HG02852 (cell line): ENCODE measurements at regions not wholly inside any gene's neighbourhood (a gene's known extent, or its start where the extent isn't known, plus 50 kb on each side); places are given as distances from the start of the nearest gene placed in this dataset.

Source experiments
- ATAC-seq: cut with Tn5 transposase; IDR thresholded peaks from one replicate; pipeline ENCODE4 v1.9.1; 2021; ENCODE audit warnings: mild to moderate bottlenecking, moderate library complexity; ENCODE audit not compliant: unreplicated experiment

DNA sequence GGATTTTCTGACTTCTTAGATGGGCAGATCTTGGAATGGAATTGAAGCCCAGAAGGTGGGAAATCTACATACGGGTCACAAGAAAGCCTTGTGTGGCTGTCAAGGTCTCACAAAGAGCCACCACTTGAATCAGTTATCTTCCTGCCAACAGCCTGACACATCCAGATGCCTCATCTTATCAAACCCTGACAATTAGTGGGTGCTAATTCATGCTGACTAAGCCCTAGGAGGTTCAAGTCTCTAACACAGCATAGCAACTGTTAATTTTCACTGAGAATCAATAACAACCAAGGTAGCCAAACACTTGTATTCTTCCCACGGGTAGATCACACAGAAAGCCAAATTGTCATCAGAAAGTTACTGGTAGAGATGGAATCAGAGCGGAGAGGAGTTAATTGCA is 222.2 kb downstream of the TMEM167A start:
- ATAC-seq, result no peak

DNA sequence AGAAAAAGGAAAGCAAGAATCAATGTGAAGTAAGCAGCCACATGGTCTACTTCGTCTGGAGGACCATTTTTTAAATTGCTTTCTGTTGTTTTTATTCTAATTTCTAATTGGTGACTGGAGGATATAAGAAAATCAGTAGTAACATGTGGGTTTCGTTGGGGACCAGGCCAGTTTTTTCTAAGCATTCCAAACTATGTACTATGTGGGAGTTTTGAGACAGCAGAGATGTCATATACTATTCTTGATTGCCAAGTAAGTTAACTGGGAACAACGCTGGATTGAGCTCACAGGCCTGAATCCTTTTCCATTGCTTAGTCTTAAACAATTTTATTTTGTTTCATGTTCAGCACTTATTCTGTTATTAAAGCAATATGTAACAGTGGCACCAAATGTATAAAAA is 225.7 kb downstream of the TMEM167A start:
- ATAC-seq, result no peak

DNA sequence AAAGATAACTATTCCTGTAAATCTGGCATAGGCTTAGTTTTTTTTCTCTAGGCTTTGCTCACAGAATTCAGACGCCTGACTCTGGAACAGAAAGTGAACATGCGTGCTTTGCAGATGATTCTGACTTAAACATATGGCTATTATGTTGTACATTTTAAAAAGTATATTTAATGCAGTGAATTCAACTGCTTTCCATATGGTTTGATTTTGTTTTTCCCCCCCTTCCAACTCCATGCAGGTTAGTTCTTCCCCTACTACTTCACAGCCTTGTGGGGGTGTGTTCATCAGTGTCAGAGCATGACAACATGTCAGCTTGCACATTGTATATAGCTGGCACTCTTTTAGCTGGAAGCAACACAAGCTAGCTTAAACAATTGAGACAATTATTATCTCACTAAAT is 226.8 kb downstream of the TMEM167A start:
- ATAC-seq, result no peak

DNA sequence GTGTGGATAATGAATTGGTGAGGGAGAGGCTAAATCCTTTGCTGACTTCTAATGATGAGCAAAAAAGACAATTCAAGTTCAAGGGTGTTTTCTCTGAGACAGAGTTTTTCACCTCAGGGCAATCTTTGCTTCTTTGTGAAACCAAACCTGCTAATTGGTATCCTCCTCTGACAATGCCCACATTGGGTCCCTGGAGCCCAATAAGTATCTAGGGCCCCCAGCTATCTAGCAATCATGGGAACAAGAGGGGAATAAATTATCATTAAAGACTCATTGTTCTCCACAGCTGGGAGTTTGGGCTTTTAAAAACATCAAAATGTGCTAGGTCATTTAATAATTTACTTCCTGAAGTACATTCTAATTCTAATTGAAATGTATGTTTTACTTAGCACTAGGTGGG is 227.3 kb downstream of the TMEM167A start:
- ATAC-seq, result no peak

DNA sequence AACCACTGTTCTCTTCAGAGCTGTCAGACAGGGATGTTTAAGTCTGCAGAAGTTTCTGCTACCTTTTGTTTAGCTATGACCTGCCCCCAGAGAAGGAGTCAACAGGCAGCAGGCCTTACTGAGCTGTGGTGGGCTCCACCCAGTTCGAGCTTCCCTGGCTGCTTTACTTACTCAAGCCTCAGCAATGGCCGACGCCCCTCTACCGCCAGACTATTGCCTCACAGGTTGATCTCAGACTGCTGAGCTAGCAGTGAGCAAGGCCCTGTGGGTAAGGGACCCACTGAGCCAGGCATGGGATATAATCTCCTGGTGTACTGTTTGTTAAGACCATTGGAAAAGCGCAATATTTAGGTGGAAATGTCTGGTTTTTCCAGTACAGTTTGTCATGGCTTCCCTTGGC is 229.6 kb downstream of the TMEM167A start:
- no peak for ATAC-seq

DNA sequence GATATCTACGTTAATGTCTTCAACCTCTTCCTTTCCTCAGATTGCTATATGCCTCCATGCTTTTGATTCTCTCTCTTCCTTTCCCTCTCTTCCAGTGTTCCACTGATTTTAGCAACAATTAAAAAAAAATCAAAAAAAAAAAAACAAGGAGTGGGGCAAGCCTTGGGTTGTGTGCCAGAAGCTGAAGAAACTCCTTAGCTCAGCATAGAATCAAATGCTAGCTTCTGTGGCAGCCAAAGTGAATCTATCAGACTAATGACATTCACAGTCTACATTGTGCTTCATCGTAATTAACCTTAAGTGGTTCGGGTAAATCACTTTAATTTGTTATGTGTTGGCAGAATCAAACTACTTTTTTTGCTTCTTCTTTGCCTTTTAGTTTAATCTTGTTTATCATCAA is 237.3 kb downstream of the TMEM167A start:
- no peak for ATAC-seq

DNA sequence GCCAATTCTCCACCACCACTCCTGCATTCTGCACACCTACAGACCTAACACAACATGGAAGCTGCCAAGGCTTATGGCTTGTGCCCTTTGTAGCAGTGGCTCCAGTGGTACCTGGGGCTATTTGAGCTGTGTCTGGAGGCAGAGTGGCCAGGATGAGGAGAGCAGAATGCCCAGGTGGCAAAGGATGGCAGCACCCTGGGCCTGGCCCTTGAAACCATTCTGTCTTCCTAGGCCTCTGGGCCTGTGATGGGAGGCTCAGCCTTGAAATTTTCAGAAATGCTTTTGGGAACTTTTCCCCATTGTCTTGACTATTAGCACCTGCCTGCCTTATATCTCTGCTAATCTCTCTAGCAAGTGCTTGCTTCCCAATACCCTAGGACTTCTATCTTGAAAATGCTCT is 241.7 kb downstream of the TMEM167A start:
- no peak for ATAC-seq

DNA sequence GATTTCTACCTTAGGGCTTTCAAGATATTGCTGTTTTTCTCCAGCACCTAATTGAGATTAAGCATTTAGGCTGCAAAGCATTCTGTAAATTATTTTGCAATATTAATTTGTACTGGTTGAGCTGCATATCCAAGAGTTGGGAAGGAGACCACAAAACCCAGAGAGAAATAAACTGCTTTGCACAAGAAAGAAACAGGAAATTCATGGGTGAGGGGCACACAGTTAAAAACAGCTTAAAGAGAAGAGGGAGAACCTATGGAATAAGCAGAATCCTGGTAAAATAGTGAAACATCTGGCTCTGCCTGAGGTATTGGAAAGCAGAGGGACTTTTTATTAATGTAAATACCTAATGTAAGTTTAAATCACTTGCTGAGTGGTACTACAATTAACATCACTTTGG is 243.0 kb downstream of the TMEM167A start:
- ATAC-seq, result no peak

DNA sequence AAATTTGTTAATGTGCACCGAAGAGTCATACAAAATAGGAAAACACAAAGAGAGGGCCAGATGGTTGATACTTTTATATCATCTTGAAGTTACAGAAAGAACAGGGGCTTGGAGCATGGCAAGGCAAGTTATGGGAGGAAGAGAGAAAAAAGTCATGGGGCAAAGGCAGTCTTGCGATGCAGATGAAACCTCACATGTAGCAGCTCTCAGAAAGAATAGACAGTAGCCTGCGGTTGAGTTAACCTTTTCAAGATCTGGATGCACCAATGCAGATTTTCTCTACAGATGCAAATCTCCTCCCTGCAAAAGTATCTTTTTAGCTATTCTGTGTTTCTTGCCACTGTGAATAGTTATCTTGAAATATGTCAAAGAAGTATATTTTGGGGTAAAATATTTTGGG is 243.9 kb downstream of the TMEM167A start:
- ATAC-seq, result no peak

DNA sequence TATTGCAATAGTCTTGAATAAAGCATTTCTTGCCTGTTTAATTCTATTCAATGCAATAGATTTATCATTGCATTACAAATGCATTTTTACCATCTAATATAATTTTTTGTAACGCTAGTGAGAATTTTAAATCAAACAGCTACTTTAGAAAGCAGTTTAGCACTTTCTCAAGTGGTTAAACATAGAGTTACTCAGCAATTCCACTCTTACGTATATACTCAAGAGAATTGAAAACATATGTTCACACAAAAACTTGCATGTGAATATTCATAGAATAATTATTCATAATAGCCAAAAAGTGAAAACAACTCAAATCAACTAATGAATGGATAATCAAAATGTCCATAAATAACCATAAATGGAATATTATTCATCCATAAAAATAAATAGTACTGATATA is 244.7 kb downstream of the TMEM167A start:
- ATAC-seq, result no peak

DNA sequence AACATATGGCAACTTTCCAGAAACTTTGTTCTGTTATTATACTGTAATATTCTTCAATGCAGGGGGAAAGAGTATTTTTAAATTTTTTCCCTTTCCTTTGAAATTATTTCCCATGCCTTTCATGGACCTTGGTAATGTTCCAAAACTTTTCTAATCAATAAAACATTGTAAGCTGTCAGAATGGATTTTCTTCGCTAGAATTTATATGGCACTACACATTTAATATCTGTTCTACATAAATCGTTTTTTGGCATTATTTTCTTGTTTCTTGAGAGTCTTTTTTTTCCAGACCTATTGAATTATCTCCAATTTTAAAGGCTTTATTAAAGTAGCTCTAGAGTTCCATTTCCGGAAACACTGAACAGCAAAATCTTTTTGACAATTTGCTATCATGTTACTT is 249.0 kb downstream of the TMEM167A start:
- no peak for ATAC-seq

DNA sequence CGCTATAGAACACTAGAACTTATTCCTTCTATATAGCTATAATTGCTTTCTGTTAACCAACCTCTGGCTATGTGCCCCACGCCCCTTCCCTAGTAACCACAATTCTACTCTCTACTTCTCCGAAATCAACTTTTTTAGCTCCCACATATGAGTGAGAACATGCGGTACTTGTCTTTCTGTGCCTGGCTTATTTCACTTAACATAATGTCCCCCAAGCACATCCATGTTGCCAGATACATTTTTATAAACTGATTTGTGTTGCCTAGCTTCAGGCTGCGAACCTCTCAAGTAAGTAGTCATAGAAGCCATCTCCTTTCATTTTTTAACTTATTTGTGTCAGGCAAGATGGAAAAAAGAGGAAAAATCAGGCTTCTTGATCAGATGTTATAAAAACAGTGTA is 249.5 kb downstream of the TMEM167A start:
- ATAC-seq, result no peak

DNA sequence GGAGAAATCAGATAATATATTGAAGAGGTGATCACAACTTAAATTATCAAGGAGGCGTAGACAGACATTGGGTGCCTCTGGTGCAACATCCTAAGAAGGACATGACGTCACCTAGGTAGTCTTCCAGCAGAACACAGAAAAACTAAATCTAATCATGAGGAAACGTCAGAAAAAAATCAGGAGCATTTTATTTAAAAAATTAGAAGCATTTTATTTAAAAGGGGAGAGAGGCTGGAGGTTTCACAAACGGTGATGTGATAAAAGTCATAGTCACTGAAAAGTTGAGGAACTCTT is 254.6 kb downstream of the TMEM167A start:
- ATAC-seq, result no peak

DNA sequence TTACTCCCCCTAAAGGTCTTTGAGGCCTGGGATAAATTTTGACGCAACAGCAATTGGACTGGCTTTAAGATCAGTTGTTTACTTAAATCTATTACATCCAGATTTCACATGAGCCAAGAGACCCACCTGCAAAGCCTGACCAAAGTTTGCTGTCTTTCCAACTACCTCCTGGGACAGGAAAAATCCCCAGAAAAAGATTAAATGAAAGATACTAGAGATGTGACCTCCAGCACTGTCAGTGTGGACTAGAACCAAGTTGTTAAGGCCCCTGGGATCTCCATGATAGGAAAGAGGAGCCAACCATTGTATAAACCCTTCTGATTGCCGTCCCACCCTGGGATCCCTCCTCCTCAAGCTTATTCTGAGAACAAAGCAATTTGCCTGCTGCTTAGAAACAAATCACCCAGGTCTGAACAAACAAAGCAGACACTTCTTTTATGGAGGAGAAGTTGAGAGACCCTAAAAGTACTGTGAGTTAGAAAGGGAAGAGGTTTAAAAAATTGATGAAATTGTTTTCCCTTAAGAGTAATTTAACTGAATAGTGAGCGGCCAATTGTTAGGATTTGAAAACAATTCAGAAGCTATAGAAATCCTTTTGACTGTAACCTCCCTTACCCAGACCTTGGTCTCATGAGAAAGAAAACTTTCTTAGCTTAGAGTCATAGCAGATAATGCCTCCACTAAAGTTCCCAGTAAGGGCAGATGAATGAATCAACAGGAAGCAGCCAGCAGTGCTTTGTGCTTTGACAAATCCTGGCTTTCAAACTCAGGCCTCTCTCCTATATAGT is 255.2 kb downstream of the TMEM167A start:
- no peak for ATAC-seq

DNA sequence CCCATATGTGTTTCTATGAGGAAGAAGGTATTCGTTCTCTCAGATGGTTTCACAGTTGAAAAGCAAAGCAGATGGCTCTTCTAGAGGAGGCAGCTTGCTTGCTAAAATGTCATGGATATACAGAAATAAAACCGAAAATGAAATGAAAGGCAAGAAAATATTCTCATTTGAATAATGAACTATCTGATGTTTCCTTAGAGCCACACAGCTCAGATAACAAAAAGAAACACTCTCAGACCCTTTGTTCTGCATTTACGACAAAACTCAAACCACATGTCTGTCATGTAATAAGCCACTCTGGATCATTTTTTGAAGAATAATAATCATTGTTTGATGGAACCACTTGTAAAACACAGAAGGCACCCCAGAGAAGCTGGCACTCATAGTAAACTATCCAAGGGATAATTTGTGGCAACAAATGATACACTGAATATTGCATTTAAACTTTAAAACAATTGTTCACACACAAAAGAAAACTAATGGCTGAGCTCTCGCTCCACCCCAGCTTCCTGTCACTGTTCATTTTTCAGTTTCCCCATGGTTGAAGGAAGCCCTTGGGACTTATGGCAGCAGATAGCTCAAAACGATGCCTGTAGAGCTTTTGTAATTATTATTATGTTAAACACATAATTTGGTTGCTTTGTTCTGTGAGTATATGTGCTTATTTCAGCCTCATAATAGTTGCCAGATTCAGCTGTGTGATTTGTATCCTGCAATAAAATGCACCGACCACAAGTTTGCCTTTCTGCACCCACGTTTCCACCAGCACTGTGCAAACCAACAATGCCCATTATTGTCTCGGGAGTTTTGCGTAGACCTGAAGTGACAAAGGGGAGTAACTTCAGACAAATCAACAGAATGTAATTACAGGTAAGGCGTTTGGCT is 256.0 kb downstream of the TMEM167A start:
- ATAC-seq, result peak; percentile 77

DNA sequence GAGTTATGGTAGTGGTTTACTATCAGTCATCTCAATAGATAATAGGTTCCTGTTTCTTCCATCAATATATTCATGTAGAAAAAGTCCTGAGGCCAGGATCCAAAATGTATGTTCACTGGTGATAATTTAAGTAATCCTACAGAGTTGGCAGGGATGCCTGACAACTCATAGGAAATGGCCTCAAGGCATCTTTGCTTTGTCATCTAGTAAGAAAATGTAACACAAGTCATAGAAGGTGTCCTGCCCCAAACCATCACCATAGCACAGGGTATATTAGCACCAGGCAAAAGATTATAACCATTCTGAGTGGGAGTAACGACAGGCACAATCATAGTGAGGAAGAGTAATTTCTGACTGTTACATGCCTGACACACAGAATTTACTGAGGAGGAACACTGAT is 257.0 kb downstream of the TMEM167A start:
- no peak for ATAC-seq

DNA sequence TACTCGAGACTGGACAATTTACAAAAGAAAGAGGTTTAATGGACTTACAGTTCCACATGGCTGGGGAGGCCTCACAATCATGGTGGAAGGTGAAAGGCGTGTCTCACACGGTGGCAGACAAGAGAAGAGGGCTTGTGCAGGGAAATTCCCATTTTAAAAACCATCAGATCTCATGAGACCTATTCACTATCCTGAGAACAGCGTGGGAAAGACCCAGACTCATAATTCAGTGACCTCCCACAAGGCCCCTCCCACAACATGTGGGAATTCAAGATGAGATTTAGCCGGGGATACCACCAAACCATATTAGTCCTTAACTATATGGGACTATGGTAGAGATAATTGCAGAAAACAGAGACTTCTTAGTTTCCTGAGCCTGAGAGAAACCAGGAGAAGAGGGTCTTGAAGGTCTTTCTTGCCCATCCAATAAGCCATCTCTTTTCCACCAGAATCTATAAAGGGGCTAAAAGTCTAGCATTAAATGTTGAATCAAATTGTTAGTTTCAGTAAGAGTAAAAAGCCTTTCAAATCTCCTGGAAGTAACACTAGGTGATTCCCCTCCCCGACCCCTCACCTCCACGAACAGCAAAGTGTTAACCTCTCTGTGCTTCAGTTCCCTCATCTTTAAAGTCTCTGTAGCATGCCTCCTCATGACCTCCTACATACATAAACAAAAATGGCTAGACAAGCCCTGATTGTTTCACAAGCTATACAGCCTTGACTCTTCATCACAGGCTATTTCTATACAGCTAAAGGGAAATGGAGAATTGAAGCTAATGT is 259.1 kb downstream of the TMEM167A start:
- ATAC-seq, result peak; percentile 33

DNA sequence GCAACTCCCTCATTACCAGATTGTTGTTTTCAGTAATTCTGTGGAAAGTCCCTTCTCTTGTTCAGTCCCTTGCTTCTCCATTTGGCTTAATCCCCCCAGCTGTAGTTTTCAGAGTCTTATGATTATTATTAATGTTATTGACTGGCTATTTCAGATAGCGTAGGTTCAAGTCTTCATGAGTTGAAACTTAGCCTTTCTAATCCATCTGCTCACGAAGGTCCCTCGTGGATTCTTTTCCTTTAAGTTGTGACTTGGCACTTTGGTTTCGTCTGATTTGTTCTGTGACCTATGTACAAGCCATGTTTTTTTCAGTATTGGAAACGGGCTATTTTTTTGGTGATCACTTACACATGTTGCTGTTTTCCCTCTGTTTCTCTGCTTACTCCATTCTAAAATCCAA is 260.3 kb downstream of the TMEM167A start:
- ATAC-seq, result no peak

DNA sequence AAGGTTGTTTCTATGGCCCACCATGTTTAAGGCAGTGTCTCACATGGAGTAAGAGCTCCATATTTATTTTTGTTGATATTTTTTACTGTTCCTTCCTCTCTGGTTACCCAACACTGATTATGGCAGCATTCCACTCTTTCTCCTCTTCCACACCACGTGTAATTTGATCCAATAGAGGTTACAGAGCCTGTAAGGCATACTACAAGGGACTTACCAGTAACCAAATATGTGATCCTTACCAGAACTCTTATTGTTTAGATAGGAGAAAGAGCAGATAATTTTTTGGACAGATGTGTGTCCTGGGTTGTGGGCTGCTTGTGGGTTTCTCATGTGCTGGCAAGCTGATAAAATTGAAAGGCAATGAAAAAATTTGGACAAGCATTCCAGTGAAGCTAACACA is 261.3 kb downstream of the TMEM167A start:
- no peak for ATAC-seq

DNA sequence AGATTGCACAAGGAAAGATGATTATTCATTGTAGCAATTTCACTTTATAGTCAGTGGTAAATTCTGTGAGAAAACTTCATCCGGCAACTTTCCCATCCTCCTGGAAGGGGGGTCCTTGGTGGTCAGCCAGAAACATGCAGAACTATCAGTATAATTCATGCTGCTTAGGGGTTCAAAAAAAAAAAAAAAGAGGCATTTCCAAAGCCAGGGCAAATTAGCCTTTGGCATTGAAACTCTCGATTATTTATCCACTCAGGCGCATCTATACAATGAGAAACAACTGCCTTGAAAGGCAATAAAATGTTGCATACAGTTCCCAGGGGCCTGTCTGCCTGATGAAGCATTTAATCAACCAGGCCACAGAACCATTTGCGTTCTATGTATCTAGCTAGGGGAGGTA is 263.3 kb downstream of the TMEM167A start:
- no peak for ATAC-seq

DNA sequence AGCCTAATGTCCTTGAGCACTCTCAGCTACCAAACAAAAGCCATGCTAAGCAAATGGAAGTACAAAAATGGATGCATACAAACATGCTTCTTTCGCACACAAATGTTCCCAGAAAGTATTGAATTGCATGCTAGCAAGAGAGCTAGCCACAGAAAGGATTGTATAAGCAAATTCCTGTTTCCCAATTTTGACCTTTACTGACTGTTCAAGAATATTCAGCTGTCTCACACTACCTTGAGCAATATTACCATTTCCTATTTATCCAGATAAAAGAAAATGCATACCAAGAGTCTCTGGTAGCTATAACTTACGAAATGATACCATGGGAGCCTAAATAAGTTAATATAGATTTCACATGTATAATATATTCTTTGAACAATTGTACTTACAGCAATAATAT is 264.6 kb downstream of the TMEM167A start:
- ATAC-seq, result no peak

DNA sequence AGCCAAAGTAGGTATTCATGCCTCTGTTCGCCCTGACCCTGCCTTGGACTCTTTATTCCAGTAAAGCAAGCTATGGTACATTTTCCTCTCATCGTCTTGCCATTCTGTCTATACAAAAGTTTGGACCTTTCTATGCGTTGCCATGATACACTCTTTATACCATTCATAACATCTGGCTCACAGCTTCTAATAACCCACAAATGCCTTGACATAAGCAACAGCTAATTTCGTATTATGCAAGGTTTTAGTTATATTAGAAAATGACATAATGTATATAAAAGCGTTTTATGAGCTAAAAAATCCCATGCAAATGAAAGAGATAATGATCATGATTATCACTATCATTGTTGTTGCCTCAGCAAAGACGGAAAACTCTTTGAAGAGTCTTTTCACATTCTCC is 265.7 kb downstream of the TMEM167A start:
- no peak for ATAC-seq
